GM21786 (cell line): ENCODE measurements at regions not wholly inside any gene's neighbourhood (a gene's known extent, or its start where the extent isn't known, plus 50 kb on each side); places are given as distances from the start of the nearest gene placed in this dataset.
A peak's percentile ranks its signal among the peaks of the same experiment; 100 is the strongest.

Experiments
- ATAC-seq: cut with Tn5 transposase; IDR thresholded peaks from one replicate; pipeline ENCODE4 v1.9.1; 2021; ENCODE audit not compliant: unreplicated experiment

- ATAC-seq: no peak
Observed at GRCh38 chr7:34269084-34269483, 363.7 kb downstream of the BMPER start.

- ATAC-seq: no peak
Observed at GRCh38 chr7:34275624-34276023, 370.3 kb downstream of the BMPER start.

GRCh38 chr7:34277016-34277802 lies 371.9 kb downstream of the BMPER start:
- peak; percentile 82 for ATAC-seq

- no peak for ATAC-seq
Observed at GRCh38 chr7:34277803-34278199, 372.5 kb downstream of the BMPER start.

- no peak for ATAC-seq
Observed at GRCh38 chr7:34281260-34281659, 375.9 kb downstream of the BMPER start.

- no peak for ATAC-seq
Observed at GRCh38 chr7:34282271-34282670, 375.7 kb upstream of the NPSR1 start.

GRCh38 chr7:34296663-34297062 lies 361.4 kb upstream of the NPSR1 start:
- ATAC-seq: no peak

GRCh38 chr7:34298492-34299013 lies 359.5 kb upstream of the NPSR1 start:
- no peak for ATAC-seq

- ATAC-seq: no peak
Observed at GRCh38 chr7:34299066-34299465, 359.0 kb upstream of the NPSR1 start.

- no peak for ATAC-seq
Observed at GRCh38 chr7:34307540-34307939, 350.5 kb upstream of the NPSR1 start.

GRCh38 chr7:34308595-34308994 lies 349.4 kb upstream of the NPSR1 start:
- no peak for ATAC-seq

GRCh38 chr7:34309116-34309515 lies 348.9 kb upstream of the NPSR1 start:
- ATAC-seq: no peak

GRCh38 chr7:34309584-34309983 lies 348.4 kb upstream of the NPSR1 start:
- no peak for ATAC-seq

- no peak for ATAC-seq
Observed at GRCh38 chr7:34311591-34311990, 346.4 kb upstream of the NPSR1 start.

- no peak for ATAC-seq
Observed at GRCh38 chr7:34312624-34313023, 345.4 kb upstream of the NPSR1 start.

- no peak for ATAC-seq
Observed at GRCh38 chr7:34313289-34313688, 344.7 kb upstream of the NPSR1 start.

- no peak for ATAC-seq
Observed at GRCh38 chr7:34315032-34315431, 343.0 kb upstream of the NPSR1 start.

GRCh38 chr7:34317039-34317438 lies 341.0 kb upstream of the NPSR1 start:
- ATAC-seq: no peak

- ATAC-seq: no peak
Observed at GRCh38 chr7:34320412-34320811, 337.6 kb upstream of the NPSR1 start.

GRCh38 chr7:34320926-34321661 lies 336.9 kb upstream of the NPSR1 start:
- peak; percentile 84 for ATAC-seq

- ATAC-seq: no peak
Observed at GRCh38 chr7:34322841-34323240, 335.2 kb upstream of the NPSR1 start.

GRCh38 chr7:34327681-34328080 lies 330.3 kb upstream of the NPSR1 start:
- no peak for ATAC-seq
